CD14-positive monocyte (primary cell): ENCODE measurements at regions not wholly inside any gene's neighbourhood (a gene's known extent, or its start where the extent isn't known, plus 50 kb on each side); places are given as distances from the start of the nearest gene placed in this dataset.
A peak's percentile ranks its signal among the peaks of the same experiment; 100 is the strongest.

ENCODE experiments used
- DNase-seq, 3 donors: peaks; one replicate each; pipeline ENCODE4 v3.0.0-alpha.2; 2011 to 2022
- H2AFZ ChIP-seq: 2 replicates; pipeline ENCODE4 v1.6.0; 2012; ENCODE audit warnings: mild to moderate bottlenecking, low read depth, low read length, inconsistent platforms; ENCODE audit not compliant: insufficient read depth, poor library complexity, severe bottlenecking
- H3K27ac ChIP-seq, 2 donors: 1 replicate in 1 of 2; 2 replicates in 1 of 2; pipeline ENCODE4 v1.5.1; 2012 to 2013; ENCODE audit warnings: low read length in 2 of 2, control low read depth in 1 of 2, inconsistent platforms in 1 of 2, low read depth in 1 of 2, mild to moderate bottlenecking in 1 of 2
- H3K27me3 ChIP-seq, 2 donors: one replicate each; pipeline versions ENCODE4 v1.6.0 to v1.6.1; 2011 to 2013; ENCODE audit warnings: low read length in 2 of 2; ENCODE audit not compliant: control insufficient read depth in 2 of 2, insufficient read depth in 2 of 2
- H3K36me3 ChIP-seq, 2 donors: replicated peaks in 1 of 2; 1 replicate in 1 of 2; 2 replicates in 1 of 2; pipeline versions ENCODE4 v1.5.1 to v1.6.1; 2012 to 2013; ENCODE audit warnings: low read length in 2 of 2, control low read depth in 1 of 2, inconsistent platforms in 1 of 2, mild to moderate bottlenecking in 1 of 2; ENCODE audit not compliant: insufficient read depth in 2 of 2, control insufficient read depth in 1 of 2
- H3K4me1 ChIP-seq, 2 donors: 1 replicate in 1 of 2; 2 replicates in 1 of 2; pipeline versions ENCODE4 v1.5.1 to v1.6.1; 2012 to 2013; ENCODE audit warnings: low read length in 2 of 2, control low read depth in 1 of 2, inconsistent platforms in 1 of 2, mild to moderate bottlenecking in 1 of 2, moderate library complexity in 1 of 2; ENCODE audit not compliant: insufficient read depth in 2 of 2, control insufficient read depth in 1 of 2
- H3K4me2 ChIP-seq: replicated peaks from 2 replicates; pipeline ENCODE3; 2012; ENCODE audit warnings: low read length, moderate library complexity, mild to moderate bottlenecking; ENCODE audit not compliant: poor library complexity, severe bottlenecking; ENCODE audit errors: extremely low read depth
- H3K4me3 ChIP-seq, 3 experiments: fragments of 200-600 bp in 1 of 3; sonication (generic) in 1 of 3; replicated peaks in 1 of 3; 1 replicate in 2 of 3; 2 replicates in 1 of 3; pipeline ENCODE4 v1.5.1; 2011 to 2013; ENCODE audit warnings: low read length in 3 of 3, mild to moderate bottlenecking in 3 of 3, control low read depth in 2 of 3, low read depth in 2 of 3, inconsistent platforms in 1 of 3, moderate library complexity in 1 of 3
- H3K79me2 ChIP-seq: 2 replicates; pipeline ENCODE4 v1.6.0; 2012; ENCODE audit warnings: mild to moderate bottlenecking, control low read depth, inconsistent platforms, low read length, moderate library complexity; ENCODE audit not compliant: insufficient read depth
- H3K9ac ChIP-seq: 2 replicates; pipeline ENCODE4 v1.6.0; 2017; ENCODE audit warnings: low read length, mild to moderate bottlenecking; ENCODE audit not compliant: insufficient read depth, poor library complexity, severe bottlenecking
- H3K9me3 ChIP-seq, 2 donors: replicated peaks in 1 of 2; 1 replicate in 1 of 2; 2 replicates in 1 of 2; pipeline versions ENCODE4 v1.5.1 to v1.6.1; 2012 to 2013; ENCODE audit warnings: low read length in 2 of 2, control low read depth in 1 of 2; ENCODE audit not compliant: control insufficient read depth in 1 of 2, insufficient read depth in 1 of 2
- H4K20me1 ChIP-seq: 2 replicates; pipeline ENCODE4 v1.6.0; 2012; ENCODE audit warnings: mild to moderate bottlenecking, low read length, control low read depth, moderate library complexity; ENCODE audit not compliant: insufficient read depth
- H3K27ac Mint-ChIP-seq, 7 donors: one replicate each; pipeline ENCODE4 v1.8.0; 2020; ENCODE audit warnings: mild to moderate bottlenecking in 7 of 7, mixed read lengths in 7 of 7, moderate library complexity in 6 of 7, inconsistent platforms in 2 of 7
- H3K27me3 Mint-ChIP-seq, 3 donors: one replicate each; pipeline ENCODE4 v1.8.0; 2021 to 2022; ENCODE audit warnings: low read depth in 3 of 3, mild to moderate bottlenecking in 3 of 3, mixed read lengths in 3 of 3, moderate library complexity in 3 of 3, inconsistent platforms in 1 of 3
- H3K36me3 Mint-ChIP-seq, 2 donors: one replicate each; pipeline ENCODE4 v1.8.0; 2020; ENCODE audit warnings: mixed read lengths in 2 of 2, inconsistent platforms in 1 of 2, mild to moderate bottlenecking in 1 of 2
- H3K4me1 Mint-ChIP-seq: one replicate; pipeline ENCODE4 v1.8.0; 2020; ENCODE audit warnings: mild to moderate bottlenecking, mixed read lengths
- H3K4me3 Mint-ChIP-seq, 2 donors: one replicate each; pipeline ENCODE4 v1.8.0; 2020; ENCODE audit warnings: mild to moderate bottlenecking in 2 of 2, mixed read lengths in 2 of 2, moderate library complexity in 1 of 2
- H3K9me3 Mint-ChIP-seq, 7 donors: one replicate each; pipeline ENCODE4 v1.8.0; 2020 to 2022; ENCODE audit warnings: mixed read lengths in 7 of 7, mild to moderate bottlenecking in 6 of 7, moderate library complexity in 6 of 7, inconsistent platforms in 2 of 7
- WGBS: methylation state at CpG from one replicate; pipeline ENCODE4 v1.1.5; 2013; ENCODE audit warnings: missing lambda C conversion rate; ENCODE audit not compliant: insufficient coverage; 5-methylcytosine and 5-hydroxymethylcytosine counted together
- intact Hi-C, 2 donors: fragments of 100-400 bp; cut with micrococcal nuclease; formaldehyde crosslinking; loops; one replicate each; pipeline versions ENCODE4 v1.15.0 to v1.15.1; 2023
- TF ChIP-seq, protein P1 (sequence below): fragments of 200-600 bp; IDR thresholded peaks from one replicate; pipeline ENCODE4 v1.8.0; 2022; ENCODE audit warnings: antibody characterized with exemption, mild to moderate bottlenecking

GRCh38 chr3:31184261-31185061 is 290.0 kb upstream of the GADL1 start:
- Mint-ChIP-seq H3K27me3 (no peaks in the 10 kb centered on the region), H3K9me3 (peaks cover 0 to 12% (median 0%) of the 10 kb centered on the region in 7 donors), H3K4me3 (no peak overlapping the region), H3K4me1 (no peaks in the 10 kb centered on the region), H3K36me3 (no peaks in the 10 kb centered on the region), H3K27ac (no peak overlapping the region)
- Histone ChIP-seq H4K20me1 (no peaks in the 10 kb centered on the region), H3K4me2 (no peak overlapping the region), H3K79me2 (no peaks in the 10 kb centered on the region), H3K4me3 (no peak overlapping the region), H3K9me3 (peaks cover 0 to 3% of the 10 kb centered on the region in 2 donors), H2AFZ (peak overlapping the region; percentile 32), H3K9ac (no peak overlapping the region), H3K4me1 (no peaks in the 10 kb centered on the region), H3K36me3 (no peaks in the 10 kb centered on the region), H3K27me3 (no peaks in the 10 kb centered on the region), H3K27ac (no peak overlapping the region)
- intact Hi-C loops = no loop called here
- TF ChIP-seq, protein P1, sequence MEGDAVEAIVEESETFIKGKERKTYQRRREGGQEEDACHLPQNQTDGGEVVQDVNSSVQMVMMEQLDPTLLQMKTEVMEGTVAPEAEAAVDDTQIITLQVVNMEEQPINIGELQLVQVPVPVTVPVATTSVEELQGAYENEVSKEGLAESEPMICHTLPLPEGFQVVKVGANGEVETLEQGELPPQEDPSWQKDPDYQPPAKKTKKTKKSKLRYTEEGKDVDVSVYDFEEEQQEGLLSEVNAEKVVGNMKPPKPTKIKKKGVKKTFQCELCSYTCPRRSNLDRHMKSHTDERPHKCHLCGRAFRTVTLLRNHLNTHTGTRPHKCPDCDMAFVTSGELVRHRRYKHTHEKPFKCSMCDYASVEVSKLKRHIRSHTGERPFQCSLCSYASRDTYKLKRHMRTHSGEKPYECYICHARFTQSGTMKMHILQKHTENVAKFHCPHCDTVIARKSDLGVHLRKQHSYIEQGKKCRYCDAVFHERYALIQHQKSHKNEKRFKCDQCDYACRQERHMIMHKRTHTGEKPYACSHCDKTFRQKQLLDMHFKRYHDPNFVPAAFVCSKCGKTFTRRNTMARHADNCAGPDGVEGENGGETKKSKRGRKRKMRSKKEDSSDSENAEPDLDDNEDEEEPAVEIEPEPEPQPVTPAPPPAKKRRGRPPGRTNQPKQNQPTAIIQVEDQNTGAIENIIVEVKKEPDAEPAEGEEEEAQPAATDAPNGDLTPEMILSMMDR = no peak
- DNase-seq = no peak
- 20% methylated on average over 1 of the region's 3 CpGs for WGBS

DNA sequence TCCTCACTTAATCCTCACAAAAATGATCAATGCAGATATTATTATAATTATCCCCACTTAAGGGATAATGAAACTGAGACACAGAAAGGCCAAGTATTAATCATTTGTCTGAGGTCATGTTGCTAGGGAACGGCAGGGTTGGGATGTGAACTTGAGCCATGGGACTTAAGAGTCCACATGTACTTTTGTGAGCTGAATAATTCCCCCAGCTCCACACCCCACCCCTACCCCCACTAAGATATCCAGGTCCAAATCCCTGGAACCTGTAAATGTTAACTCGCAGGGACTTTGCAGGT is 290.5 kb upstream of the GADL1 start:
- DNase-seq = no peak
- no peak overlapping the region for H3K4me2 ChIP-seq
- Mint-ChIP-seq H3K9me3 (peaks cover 0 to 12% (median 0%) of the 10 kb centered on the region in 7 donors), H3K4me3 (no peak overlapping the region), H3K27me3 (no peaks in the 10 kb centered on the region), H3K36me3 (no peaks in the 10 kb centered on the region), H3K4me1 (no peaks in the 10 kb centered on the region), H3K27ac (no peak overlapping the region)
- H3K9me3 ChIP-seq = peaks cover 0 to 3% of the 10 kb centered on the region in 2 donors
- intact Hi-C loops = no loop called here
- no peak overlapping the region for H3K9ac ChIP-seq
- no peaks in the 10 kb centered on the region for H3K27me3 ChIP-seq
- no CpG with 5 or more reads among the region's 2 CpGs for WGBS
- H3K27ac ChIP-seq = no peak overlapping the region
- H3K4me3 ChIP-seq = no peak overlapping the region
- H3K79me2 ChIP-seq = no peaks in the 10 kb centered on the region
- H2AFZ ChIP-seq = no peak overlapping the region
- no peaks in the 10 kb centered on the region for H4K20me1 ChIP-seq
- H3K4me1 ChIP-seq = no peaks in the 10 kb centered on the region
- TF ChIP-seq, protein P1 = no peak
- H3K36me3 ChIP-seq = no peaks in the 10 kb centered on the region
